NCI-H2107 (cell line): ENCODE measurements at regions not wholly inside any gene's neighbourhood (a gene's known extent, or its start where the extent isn't known, plus 50 kb on each side); places are given as distances from the start of the nearest gene placed in this dataset.
"Not testable (repeated sequence)": the region's sequence is repeated elsewhere in the genome, so short reads cannot be mapped to it uniquely, and the experiment has no call there.

Source experiments
- DNase-seq: peaks from one replicate; lab custom pipeline; 2025; lab: John Stamatoyannopoulos, UW

DNA sequence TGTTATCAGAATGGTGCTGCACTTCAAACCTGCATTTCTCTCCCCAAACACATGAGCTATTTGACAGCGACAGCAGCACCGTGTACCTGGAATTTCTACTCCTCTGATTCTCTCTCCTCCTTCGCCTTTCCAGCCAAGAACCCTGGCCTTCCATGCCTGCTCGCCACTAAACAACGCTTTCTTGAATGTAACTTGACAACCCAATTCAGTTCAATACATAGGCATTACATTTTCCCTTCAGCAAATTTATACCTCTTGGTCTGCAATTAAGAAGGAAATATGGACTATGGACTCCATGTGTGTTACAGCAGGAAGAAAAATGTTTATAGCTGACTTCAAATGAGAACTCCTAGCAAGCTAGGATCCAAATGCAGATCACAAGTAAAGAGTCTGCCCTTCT is 162.6 kb upstream of the AUTS2 start:
- DNase-seq, result no peak

DNA sequence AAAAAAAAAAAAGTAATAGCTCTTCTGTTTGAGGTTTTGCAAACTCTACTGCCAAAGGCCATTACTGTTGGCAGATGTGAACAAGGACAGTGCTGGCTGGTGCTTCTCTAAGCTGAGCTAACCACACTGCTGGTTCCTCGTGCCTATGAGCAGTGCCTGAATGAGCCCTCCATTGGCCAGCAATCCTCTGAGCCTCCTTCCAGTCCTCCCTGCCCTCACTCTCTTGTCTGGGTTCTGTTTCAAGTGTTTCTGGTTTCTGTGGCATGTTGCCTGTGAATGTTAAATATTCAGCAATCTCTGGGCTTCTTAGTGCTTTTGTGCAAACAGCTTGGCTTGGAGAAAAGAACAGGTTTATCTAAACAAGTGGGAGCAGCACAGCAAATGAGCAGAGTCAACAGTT is 161.3 kb upstream of the AUTS2 start:
- DNase-seq, result no peak

DNA sequence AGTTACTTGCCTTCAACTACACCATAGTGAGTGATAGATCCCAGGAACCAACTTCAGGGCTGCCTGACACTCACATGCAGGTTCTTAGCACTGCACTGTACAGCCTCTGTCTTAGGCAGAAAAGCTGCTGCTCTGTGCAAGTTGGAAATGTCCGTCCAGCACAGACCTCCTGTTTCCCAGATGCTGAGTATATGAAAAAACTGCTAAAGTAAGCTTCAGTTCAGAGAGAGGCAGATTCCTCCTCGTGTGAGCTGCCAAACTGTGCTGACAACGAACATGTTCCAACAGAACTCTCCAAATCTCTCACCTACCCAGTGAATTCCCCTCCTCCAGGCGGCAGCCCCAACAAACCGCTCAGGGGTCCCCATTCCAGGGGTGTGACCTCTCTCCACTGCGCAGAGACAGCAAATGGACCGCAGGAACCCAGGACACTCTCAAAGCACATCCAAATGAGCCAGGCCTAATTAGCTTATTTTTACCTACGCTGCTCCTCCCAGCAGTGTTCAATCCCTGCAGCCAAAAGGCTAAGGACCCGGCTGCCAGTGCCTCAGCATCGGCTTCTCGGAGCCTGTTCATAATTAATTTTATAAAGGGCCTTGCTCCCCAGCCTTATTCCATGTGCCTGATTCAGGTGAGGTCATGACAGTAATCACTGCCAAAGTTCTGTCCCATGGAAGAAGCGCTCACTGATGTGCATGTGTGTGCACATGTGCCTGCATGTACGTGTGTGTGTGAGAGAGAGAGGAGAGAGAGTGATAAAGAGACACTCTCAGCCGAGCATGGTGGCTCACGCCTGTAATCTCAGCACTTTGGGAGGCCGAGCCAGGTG is 159.5 kb upstream of the AUTS2 start:
- no peak for DNase-seq

DNA sequence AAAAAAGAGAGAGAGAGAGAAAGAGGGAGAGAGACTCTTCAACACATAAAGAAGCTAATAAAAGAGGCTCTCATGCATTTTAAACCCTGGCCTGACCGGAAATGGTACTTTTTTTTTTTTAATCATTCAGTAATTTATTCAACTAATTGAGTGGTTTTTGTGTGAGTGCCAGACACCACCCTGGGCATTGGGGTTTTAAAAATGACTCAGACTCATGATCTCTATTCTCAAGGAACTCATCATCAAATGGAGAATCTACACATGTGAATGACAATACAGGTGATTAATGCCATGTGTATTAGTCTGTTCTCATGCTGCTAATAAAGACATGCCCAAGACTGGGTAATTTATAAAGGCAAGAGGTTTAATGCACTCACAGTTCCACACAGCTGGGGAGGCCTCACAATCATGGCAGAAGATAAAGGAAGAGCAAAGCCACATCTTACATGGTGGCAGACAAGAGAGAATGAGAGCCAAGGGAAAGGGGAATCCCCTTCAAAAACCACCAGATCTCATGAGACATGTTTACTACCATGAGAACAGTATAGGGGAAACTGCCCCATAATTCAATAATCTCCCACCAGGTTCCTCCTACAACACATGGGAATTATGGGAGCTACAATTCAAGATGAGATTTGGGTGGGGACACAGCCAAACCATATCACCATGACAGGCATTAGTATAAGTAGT is 158.5 kb upstream of the AUTS2 start:
- no peak for DNase-seq

DNA sequence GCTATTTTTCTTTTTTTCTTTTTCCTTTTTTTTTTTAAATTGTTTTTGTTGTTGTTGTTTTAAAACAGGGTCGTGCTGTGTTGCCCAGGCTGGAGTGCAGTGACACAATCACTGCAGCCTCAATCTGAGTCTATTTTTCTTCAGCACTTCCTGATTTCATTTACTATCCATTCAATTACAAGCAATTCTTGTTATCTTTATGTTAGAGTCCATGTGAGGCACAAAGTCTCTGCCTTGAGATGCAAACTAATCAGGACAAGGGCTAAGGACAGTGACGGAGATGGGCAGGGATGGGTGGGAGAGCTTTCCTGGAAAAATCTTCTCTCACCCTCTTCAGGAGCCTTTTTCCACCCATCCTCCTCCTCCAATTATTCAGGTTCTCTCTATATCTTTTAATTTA is 157.3 kb upstream of the AUTS2 start:
- no peak for DNase-seq

DNA sequence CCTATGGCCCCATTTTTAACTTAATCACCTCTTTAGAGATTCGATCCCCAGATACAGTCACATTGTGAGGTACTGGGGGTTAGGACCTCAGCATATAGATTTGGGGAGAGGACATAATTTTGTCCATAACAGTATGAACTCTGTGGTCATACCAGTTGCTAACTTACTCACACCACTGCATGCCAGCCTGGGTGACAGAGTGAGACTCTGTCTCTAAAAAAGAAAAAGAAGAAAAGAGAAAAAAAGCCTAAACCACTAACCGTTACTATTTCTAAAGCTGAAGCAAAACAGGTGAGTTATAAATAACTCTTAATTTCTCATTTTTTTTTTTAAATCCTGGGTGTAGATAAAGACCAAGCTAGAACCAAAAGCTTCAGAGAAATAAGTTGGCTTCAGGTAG is 155.1 kb upstream of the AUTS2 start:
- no peak for DNase-seq

DNA sequence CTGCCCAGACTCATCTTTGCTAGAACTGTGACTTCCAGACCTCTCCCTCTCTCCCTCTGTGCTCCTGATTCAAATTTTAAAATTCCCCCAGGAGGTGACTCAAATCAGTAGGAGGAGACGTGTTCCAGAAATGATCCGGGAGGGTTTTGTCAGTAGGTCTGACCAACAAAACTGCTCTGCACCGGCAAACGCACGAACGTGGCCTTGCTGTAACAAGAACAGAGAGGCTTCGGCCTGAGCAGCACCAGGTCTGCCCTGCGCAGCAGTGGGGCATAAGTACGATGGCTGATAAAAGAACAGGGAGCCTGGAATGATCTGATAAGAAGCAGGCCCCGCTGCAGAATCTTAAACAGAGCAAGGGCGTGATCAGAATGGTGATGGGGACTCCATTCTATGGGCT is 152.7 kb upstream of the AUTS2 start:
- DNase-seq, result no peak

DNA sequence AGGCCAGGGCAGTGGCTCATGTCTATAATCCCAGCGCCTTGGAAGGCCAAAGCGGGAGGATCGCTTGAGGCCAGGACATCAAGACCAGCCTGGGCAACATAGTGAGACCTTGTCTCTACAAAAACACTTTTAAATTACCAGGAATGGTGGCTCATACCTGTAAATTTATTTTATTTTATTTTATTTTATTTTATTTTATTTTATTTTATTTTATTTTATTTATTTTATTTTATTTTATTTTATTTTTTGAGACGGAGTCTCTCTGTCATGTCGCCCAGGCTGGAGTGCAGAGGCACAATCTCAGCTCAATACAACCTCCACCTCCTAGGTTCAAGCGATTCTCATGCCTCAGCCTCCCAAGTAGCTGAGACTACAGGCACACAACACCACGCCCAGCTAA is 152.1 kb upstream of the AUTS2 start:
- DNase-seq, result not testable (repeated sequence)

DNA sequence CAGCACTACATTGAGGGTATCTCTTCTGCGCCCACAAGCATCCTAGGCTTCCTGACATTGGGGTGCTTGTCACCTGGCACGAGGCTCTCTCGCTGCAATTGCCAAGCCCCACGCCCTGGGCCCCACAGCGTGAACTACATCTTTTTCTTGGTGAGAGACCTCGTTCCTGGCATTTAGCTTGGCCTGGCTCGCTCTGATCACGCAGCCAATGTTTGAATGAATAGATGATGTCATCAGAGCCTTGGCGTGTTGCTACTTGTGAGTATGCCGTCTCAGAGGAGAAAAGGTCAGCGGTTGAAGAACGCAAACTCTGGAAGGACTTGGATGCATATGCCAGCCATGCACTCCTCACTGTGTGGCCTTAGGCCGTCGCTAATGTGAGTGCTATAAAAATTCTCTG is 150.2 kb upstream of the AUTS2 start:
- no peak for DNase-seq

DNA sequence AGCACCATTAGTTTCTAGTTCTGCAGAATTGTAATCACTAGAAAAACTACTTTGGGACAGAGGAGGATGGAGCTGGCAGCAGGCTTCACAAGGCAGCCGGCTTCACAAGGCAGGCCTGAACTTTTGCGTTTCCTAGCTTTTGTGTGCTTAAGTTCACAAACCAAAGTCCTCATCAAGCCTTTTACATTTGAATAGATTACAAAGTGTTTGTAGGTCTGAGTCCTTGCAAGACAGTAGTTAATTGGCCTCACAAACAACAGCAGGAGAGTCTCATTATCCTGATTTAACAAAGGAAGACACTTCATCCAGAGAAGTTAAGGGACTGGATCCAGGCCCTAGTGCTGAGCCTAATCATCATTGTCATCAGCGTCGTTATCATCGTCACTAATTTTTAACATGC is 147.8 kb upstream of the AUTS2 start:
- no peak for DNase-seq

DNA sequence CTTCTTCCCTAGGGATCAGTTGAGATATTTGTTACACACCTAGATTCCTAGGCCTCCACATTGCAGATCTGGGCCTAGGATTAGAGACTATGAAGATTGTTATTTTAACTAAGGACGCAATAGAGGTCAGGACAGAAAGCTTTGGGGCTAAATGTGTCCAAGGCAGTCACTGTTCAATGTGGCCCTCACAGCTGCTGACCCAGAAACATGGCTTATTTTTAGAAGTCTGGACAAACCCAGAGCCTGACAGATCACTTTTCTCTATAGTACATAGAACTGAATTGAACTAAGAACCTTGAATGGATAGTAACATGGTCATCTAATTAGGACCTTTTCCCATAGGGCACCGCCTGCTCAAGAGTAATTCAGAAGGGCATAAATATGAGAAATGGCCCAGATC is 146.6 kb upstream of the AUTS2 start:
- DNase-seq, result no peak

DNA sequence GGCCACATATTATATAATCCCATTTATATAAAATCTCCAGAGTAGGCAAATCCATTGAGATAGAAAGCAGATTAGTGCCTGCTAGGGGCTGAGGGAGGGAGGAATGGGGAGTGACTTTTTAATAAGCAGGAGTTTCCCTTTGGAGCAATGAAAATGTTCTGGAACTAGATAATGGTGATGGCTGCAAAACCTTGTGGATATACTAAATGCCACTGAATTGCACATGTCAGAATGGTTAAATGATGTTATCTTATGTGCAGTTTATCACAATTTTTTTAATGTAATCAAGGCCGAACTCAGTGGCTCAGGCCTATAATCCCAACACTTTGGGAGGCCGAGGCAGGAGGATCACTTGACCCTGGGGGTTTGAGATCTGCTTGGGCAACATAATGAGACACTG is 145.5 kb upstream of the AUTS2 start:
- DNase-seq, result no peak

DNA sequence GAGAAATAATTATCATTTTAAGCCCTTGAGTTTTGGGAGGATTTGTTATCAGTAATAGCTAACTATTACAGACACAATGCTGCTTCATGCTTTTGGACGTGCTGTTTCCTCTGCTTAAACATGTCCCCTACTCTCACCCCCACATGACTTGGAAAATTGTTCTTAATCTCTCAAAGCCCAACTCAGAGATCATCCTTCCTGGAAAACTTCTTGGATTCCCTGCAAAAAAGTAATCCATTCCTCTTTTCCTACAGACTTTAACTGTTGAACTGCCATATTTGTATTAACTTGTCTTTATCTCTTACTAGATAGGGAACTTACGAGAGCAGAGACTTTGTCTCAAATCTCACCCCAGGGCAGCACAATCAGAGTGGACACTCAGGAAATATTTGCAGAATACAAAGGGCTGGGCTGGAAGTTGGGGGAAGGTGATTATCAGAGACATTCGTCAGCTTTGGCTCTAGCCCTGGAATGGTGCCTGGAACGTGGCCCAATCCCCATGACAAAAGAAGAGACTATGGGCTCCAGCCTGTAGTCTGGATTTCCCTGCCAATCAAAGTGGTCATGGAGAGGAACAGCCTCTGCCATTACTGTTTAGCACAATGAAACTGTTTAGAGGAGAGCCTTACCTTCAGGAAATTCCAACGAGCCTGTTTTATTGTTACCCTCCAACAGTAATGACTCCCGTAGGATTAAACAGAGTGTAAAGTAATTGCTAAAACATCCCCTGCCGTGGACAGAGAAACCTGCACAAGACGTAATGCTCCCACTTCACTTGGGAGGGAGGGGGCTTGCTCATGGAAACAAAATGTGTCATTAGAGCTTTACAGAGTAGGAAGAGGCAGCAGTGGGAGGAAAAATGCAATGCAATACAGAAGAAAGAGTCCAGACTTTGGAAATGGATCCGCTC is 140.4 kb upstream of the AUTS2 start:
- no peak for DNase-seq

DNA sequence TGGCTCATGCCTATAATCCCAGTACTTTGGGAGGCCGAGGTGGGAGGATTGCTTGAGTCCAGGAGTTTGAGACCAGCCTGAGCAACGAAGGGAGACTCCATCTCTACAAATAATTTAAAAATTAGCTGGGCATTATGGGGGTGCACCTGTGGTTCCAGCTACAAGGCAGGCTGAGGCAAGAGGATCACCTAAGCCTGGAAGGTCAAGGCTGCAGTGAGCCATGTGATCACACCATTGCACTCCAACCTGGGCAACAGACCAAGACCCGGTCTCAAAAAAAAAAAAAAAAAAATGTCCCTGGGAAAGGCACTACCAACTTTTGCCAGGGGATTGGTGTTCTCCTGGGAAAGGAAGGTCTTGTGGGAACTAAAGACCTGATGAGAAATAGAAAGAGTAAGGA is 134.2 kb upstream of the AUTS2 start:
- no peak for DNase-seq

DNA sequence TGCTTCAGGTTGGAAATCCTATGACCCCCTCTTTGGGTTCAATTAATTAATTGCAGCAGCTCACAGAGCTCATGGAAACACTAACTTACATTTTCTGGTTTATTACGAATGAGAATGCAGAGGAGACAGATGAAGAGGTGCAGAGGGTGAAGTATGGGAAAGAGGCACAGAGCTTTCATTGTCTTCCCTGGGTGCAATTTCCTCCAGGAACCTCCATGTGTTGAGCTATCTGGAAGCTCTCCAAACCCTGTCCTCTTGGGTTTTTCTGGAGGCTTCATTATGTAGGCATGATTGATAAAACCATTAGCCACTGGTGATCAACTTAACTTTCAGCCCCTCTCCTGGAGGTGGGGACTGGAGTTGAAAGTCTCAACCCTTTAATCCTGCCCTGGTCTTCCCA is 133.0 kb upstream of the AUTS2 start:
- DNase-seq, result no peak

DNA sequence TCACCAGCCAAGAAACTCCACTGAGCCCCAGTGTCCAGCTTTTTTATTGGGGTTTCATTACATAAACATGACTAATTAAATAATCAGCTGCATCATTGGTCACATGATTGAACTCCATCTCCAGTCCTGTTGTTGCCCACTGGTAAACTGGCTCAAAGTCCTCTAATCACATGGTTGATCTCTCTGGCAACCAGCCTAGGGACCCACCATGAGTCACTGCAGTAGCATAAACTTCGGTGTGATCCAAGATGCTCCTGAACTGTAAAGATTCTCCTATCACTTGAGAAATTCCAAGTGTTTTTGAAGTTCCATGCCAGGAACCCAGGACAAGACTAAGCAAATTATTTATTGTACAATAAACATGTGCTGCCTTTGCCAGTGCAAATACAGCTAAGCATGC is 130.4 kb upstream of the AUTS2 start:
- DNase-seq, result no peak

DNA sequence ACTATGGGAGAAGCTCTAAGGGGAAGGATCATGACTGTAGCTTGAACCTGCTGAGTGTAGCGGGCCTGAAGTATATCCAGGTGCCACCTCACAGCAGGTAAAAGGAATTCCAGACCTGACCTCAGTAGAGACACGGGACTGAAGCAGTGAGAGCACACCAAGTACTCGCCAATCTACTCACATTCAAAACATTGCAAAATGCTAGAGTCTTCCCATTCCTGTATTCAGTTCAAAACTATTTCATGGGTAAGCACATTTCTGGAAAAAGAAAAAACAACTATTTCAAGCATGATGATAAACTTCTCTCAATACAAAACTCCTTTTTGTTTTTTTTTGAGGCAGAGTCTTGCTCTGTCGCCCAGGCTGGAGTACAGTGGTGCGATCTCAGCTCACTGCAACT is 121.9 kb upstream of the AUTS2 start:
- no peak for DNase-seq

DNA sequence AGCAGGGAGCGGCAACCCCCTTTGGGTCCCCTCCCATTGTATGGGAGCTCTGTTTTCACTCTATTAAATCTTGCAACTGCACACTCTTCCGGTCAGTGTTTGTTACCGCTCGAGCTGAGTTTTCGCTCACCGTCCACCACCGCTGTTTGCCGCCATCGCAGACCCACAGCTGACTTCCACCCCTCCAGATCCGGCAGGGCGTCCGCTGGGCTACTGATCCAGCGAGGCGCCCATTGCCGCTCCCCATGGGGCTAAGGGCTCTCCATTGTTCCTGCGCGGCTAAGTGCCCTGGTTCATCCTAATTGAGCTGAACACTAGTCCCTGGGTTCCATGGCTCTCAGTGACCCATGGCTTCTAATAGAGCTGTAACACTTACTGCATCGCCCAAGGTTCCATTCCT is 115.6 kb upstream of the AUTS2 start:
- no peak for DNase-seq

DNA sequence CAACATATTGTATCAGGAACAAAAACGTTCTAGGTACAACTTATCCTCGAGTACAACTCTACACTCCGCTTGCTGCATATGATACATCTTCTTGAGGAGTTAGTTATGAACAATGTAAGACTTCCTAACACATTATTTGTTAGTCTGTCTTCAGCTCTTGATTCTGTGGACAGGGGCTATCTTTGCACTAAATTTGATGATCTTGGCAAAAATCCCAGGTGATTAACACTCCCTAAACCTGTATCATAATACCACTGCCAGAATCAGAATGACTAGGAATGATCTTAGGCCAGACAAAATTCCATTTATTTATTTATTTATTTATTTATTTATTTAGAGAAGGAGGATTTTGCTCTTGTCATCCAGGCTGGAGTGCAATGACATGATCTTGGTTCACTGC is 108.7 kb upstream of the AUTS2 start:
- DNase-seq, result no peak

DNA sequence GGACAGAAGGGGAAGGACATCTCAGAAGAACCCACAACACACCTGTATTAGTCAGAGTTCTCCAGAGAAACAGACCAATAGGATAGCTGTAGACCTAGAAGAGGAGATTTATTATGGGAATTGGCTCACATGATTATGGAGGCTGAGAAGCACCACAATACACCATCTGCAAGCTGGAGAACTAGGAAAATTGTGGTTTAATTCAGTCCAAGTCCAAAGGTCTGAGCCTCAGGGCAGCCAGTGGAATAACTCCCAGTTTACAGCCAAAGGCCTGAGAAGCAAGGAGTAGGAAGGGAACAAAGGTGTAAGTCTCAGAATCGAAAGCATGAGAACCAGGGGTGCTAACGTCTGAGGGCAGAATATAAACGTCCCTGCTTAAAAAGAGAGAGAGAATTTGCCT is 99.6 kb upstream of the AUTS2 start:
- no peak for DNase-seq

DNA sequence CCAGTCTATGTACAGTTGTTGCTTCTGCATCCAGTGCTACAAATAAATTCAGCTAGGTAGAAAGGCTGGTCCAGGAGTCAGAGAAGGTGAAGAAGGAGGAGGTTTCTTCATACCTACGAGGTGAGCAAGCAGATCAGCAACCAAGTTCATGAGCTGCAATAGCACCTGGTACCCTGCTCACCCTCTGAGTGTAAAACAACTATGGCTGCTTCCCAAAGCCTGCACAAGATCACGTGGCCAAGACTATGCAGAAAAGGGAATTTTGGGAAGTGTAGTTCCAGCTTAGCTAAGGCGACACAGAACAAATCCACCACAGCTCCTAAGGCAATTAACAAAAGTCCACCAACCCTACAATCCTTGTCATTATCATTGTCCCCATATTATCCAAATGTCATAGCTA is 95.9 kb upstream of the AUTS2 start:
- DNase-seq, result no peak

DNA sequence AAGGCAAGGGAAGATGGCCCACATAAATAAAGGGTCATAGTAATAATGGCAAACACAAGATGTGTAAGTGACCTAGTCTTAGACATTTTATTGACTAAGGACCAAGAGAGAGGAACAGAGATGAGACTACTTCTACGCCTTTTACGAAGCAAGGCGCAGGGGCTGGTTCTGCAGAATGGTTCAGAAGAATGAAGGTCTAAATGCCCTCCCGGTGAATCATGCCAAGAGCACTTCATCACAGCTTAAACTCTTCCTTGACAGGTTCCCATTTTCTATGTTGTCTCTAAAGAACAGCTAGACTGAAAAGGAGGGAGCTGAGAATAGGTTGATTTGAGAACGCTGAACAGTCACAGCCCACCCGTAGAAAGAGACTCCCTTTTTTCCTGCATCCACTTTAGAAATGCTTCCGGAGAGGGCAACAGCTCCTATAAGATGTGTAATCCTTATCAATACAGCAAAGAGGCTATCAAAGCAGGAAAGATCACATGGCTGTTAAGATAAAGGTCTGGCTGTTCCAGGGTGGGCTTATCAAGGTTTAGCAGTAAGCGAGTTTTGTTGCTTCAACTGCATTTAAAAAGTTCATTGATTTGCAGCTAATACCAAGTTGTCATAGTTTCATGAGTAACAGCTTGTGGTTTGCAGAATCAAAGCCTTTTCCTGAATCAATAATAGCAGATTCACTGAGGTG is 93.4 kb upstream of the AUTS2 start:
- DNase-seq, result no peak
